HFFc6 (cell line): ENCODE measurements at regions not wholly inside any gene's neighbourhood (a gene's known extent, or its start where the extent isn't known, plus 50 kb on each side); places are given as distances from the start of the nearest gene placed in this dataset.

ENCODE experiments used
- DNase-seq: peaks from one replicate; pipeline ENCODE4 v3.0.0-alpha.2; 2018
- H3K27ac Mint-ChIP-seq: 2 replicates; pipeline ENCODE4 v1.8.0; 2020; ENCODE audit warnings: mild to moderate bottlenecking, mixed read lengths
- H3K27me3 Mint-ChIP-seq: 2 replicates; pipeline ENCODE4 v1.8.0; 2021; ENCODE audit warnings: mild to moderate bottlenecking, moderate library complexity, mixed read lengths; ENCODE audit not compliant: insufficient read depth
- H3K36me3 Mint-ChIP-seq: 2 replicates; pipeline ENCODE4 v1.8.0; 2021; ENCODE audit warnings: low read depth, mixed read lengths
- H3K4me1 Mint-ChIP-seq: 2 replicates; pipeline ENCODE4 v1.8.0; 2020; ENCODE audit warnings: low read depth, mixed read lengths
- H3K4me3 Mint-ChIP-seq: 2 replicates; pipeline ENCODE4 v1.8.0; 2020; ENCODE audit warnings: mild to moderate bottlenecking, moderate library complexity, mixed read lengths
- H3K9me3 Mint-ChIP-seq: 2 replicates; pipeline ENCODE4 v1.8.0; 2020; ENCODE audit warnings: mild to moderate bottlenecking, mixed read lengths
- CTCF ChIP-seq: fragments of 200-600 bp; sonication (generic); IDR thresholded peaks from 2 replicates; pipeline ENCODE4 v1.5.0; 2021; ENCODE audit warnings: antibody characterized with exemption, mild to moderate bottlenecking

- Mint-ChIP-seq H3K9me3 (no peaks in the 10 kb centered on the region; the same call in none of the 2 replicates), H3K27me3 (peaks cover 6% of the 10 kb centered on the region; the same call in 1 of the 2 replicates), H3K27ac (no peak overlapping the region), H3K4me3 (no peak overlapping the region), H3K36me3 (no peaks in the 10 kb centered on the region), H3K4me1 (no peaks in the 10 kb centered on the region)
- no peak for TF ChIP-seq CTCF
- no peak for DNase-seq
Measured at GRCh38 chr12:4223273-4223845, 50.2 kb upstream of the CCND2 start.

- Mint-ChIP-seq H3K4me1 (no peaks in the 10 kb centered on the region), H3K27me3 (peaks cover 2% of the 10 kb centered on the region), H3K9me3 (no peaks in the 10 kb centered on the region; the same call in 1 of the 2 replicates), H3K4me3 (no peak overlapping the region), H3K27ac (no peak overlapping the region), H3K36me3 (no peaks in the 10 kb centered on the region)
- no peak for TF ChIP-seq CTCF
- no peak for DNase-seq
Measured at GRCh38 chr12:4221258-4221620, 52.3 kb upstream of the CCND2 start.

GRCh38 chr12:4220536-4221257 is 52.9 kb upstream of the CCND2 start:
- peaks cover 2% of the 10 kb centered on the region for H3K27me3 Mint-ChIP-seq
- H3K4me3 Mint-ChIP-seq: no peak overlapping the region

GRCh38 chr12:4217091-4217490 is 56.5 kb upstream of the CCND2 start:
- no peaks in the 10 kb centered on the region; the same call in none of the 2 replicates for H3K27me3 Mint-ChIP-seq

More at GRCh38 chr12:4220536-4221257, 52.9 kb upstream of the CCND2 start:
- H3K9me3 Mint-ChIP-seq: no peaks in the 10 kb centered on the region; the same call in none of the 2 replicates
- H3K36me3 Mint-ChIP-seq: no peaks in the 10 kb centered on the region
- TF ChIP-seq CTCF: no peak
- H3K4me1 Mint-ChIP-seq: no peaks in the 10 kb centered on the region
- no peak overlapping the region for H3K27ac Mint-ChIP-seq
- DNase-seq: no peak

GRCh38 chr12:4216187-4216927 is 57.2 kb upstream of the CCND2 start:
- Mint-ChIP-seq H3K27me3 (peaks cover 5% of the 10 kb centered on the region), H3K27ac (no peak overlapping the region), H3K36me3 (no peaks in the 10 kb centered on the region), H3K4me1 (no peaks in the 10 kb centered on the region), H3K9me3 (peaks cover 11% of the 10 kb centered on the region), H3K4me3 (no peak overlapping the region)
- no peak for DNase-seq
- no peak for TF ChIP-seq CTCF

More at GRCh38 chr12:4217091-4217490, 56.5 kb upstream of the CCND2 start:
- H3K4me3 Mint-ChIP-seq: no peak overlapping the region
- H3K36me3 Mint-ChIP-seq: no peaks in the 10 kb centered on the region
- no peak overlapping the region for H3K27ac Mint-ChIP-seq
- no peaks in the 10 kb centered on the region for H3K4me1 Mint-ChIP-seq
- TF ChIP-seq CTCF: no peak
- peaks cover 11% of the 10 kb centered on the region for H3K9me3 Mint-ChIP-seq
- DNase-seq: no peak
